H9 (cell line): ENCODE measurements at regions not wholly inside any gene's neighbourhood (a gene's known extent, or its start where the extent isn't known, plus 50 kb on each side); places are given as distances from the start of the nearest gene placed in this dataset.
A peak's percentile ranks its signal among the peaks of the same experiment; 100 is the strongest.

Source experiments
- DNase-seq: peaks from one replicate; pipeline ENCODE4 v3.0.0-alpha.2; 2017
- H2AFZ ChIP-seq: one replicate; pipeline ENCODE4 v1.6.1; 2013; ENCODE audit warnings: mild to moderate bottlenecking, low read length, control low read depth, moderate library complexity
- H2AK5ac ChIP-seq: 2 replicates; pipeline ENCODE4 v1.6.1; 2013; ENCODE audit warnings: low read length, control low read depth, mixed read lengths; ENCODE audit not compliant: insufficient read length
- H2BK120ac ChIP-seq: one replicate; pipeline ENCODE4 v1.6.1; 2013; ENCODE audit warnings: low read depth, mild to moderate bottlenecking, low read length, control low read depth, inconsistent platforms; ENCODE audit not compliant: poor library complexity, severe bottlenecking
- H2BK12ac ChIP-seq: 2 replicates; pipeline ENCODE4 v1.6.1; 2013; ENCODE audit warnings: low read length, control low read depth, mixed read lengths, low read depth; ENCODE audit not compliant: insufficient read length
- H2BK15ac ChIP-seq: 2 replicates; pipeline ENCODE4 v1.6.1; 2013; ENCODE audit warnings: low read depth, low read length, control low read depth
- H2BK20ac ChIP-seq: one replicate; pipeline ENCODE4 v1.6.1; 2013; ENCODE audit warnings: low read depth, mild to moderate bottlenecking, low read length, control low read depth, inconsistent platforms; ENCODE audit not compliant: poor library complexity, severe bottlenecking
- H2BK5ac ChIP-seq: 2 replicates; pipeline ENCODE4 v1.6.1; 2013; ENCODE audit warnings: low read length, control low read depth, mixed read lengths; ENCODE audit not compliant: insufficient read length
- H3K14ac ChIP-seq: 2 replicates; pipeline ENCODE4 v1.6.1; 2013; ENCODE audit warnings: low read length, control low read depth; ENCODE audit not compliant: insufficient read depth
- H3K18ac ChIP-seq: 2 replicates; pipeline ENCODE4 v1.6.1; 2013; ENCODE audit warnings: low read depth, mild to moderate bottlenecking, mixed read lengths, low read length, control low read depth; ENCODE audit not compliant: insufficient read length
- H3K23ac ChIP-seq: 2 replicates; pipeline ENCODE4 v1.6.1; 2013; ENCODE audit warnings: low read length, control low read depth, mixed read lengths, low read depth; ENCODE audit not compliant: insufficient read length
- H3K23me2 ChIP-seq: 2 replicates; pipeline ENCODE4 v1.6.1; 2013; ENCODE audit warnings: low read depth, mild to moderate bottlenecking, mixed read lengths, low read length, control low read depth; ENCODE audit not compliant: insufficient read length, poor library complexity, severe bottlenecking
- H3K27ac ChIP-seq: 2 replicates; pipeline ENCODE4 v1.5.1; 2013; ENCODE audit warnings: low read length, control low read depth, mixed read lengths, low read depth; ENCODE audit not compliant: insufficient read length
- H3K27me3 ChIP-seq: 2 replicates; pipeline ENCODE4 v1.6.1; 2013; ENCODE audit warnings: low read length, control low read depth, inconsistent platforms; ENCODE audit not compliant: insufficient read depth
- H3K4ac ChIP-seq: 2 replicates; pipeline ENCODE4 v1.6.1; 2013; ENCODE audit warnings: low read depth, mild to moderate bottlenecking, control low read depth, inconsistent platforms, low read length, moderate library complexity
- H3K4me1 ChIP-seq: 2 replicates; pipeline ENCODE4 v1.6.1; 2013; ENCODE audit warnings: low read length, control low read depth, inconsistent platforms; ENCODE audit not compliant: insufficient read depth
- H3K4me2 ChIP-seq: 2 replicates; pipeline ENCODE4 v1.6.1; 2013; ENCODE audit warnings: low read length, control low read depth, mixed read lengths; ENCODE audit not compliant: insufficient read length, insufficient read depth
- H3K56ac ChIP-seq: 2 replicates; pipeline ENCODE4 v1.6.1; 2013; ENCODE audit warnings: low read depth, mild to moderate bottlenecking, mixed read lengths, low read length, control low read depth; ENCODE audit not compliant: insufficient read length
- H3K79me1 ChIP-seq: 2 replicates; pipeline ENCODE4 v1.6.1; 2013; ENCODE audit warnings: low read depth, mild to moderate bottlenecking, moderate library complexity, low read length, control low read depth, inconsistent platforms; ENCODE audit not compliant: insufficient read depth, poor library complexity, severe bottlenecking
- H3K79me2 ChIP-seq: 2 replicates; pipeline ENCODE4 v1.6.1; 2013; ENCODE audit warnings: low read length, control low read depth, inconsistent platforms; ENCODE audit not compliant: insufficient read depth
- H3K9ac ChIP-seq: 2 replicates; pipeline ENCODE4 v1.6.1; 2013; ENCODE audit warnings: low read length, control low read depth, mixed read lengths; ENCODE audit not compliant: insufficient read length; ENCODE audit errors: extremely low read depth
- H3K9me3 ChIP-seq: one replicate; pipeline ENCODE4 v1.6.1; 2013; ENCODE audit warnings: low read depth, low read length, inconsistent platforms; ENCODE audit not compliant: control insufficient read depth
- H3T11ph ChIP-seq: one replicate; pipeline ENCODE4 v1.6.1; 2013; ENCODE audit warnings: mild to moderate bottlenecking, low read length, control low read depth, inconsistent platforms
- H4K20me1 ChIP-seq: one replicate; pipeline ENCODE4 v1.6.1; 2013; ENCODE audit not compliant: control insufficient read depth, insufficient read length, insufficient read depth
- H4K5ac ChIP-seq: 2 replicates; pipeline ENCODE4 v1.6.1; 2013; ENCODE audit warnings: low read depth, mild to moderate bottlenecking, mixed read lengths, low read length, control low read depth; ENCODE audit not compliant: insufficient read length
- H4K8ac ChIP-seq: replicated peaks from 2 replicates; pipeline ENCODE4 v1.6.1; 2013; ENCODE audit warnings: low read length, control low read depth, mixed read lengths, low read depth; ENCODE audit not compliant: insufficient read length
- H4K91ac ChIP-seq: 2 replicates; pipeline ENCODE4 v1.6.1; 2013; ENCODE audit warnings: low read depth, mild to moderate bottlenecking, moderate library complexity, mixed read lengths, low read length, control low read depth; ENCODE audit not compliant: insufficient read length
- H3K27ac Mint-ChIP-seq, 3 experiments: 2 replicates in 2 of 3; 3 replicates in 1 of 3; pipeline ENCODE4 v1.8.0; 2020 to 2021; ENCODE audit warnings: mixed read lengths in 3 of 3, mild to moderate bottlenecking in 1 of 3, moderate library complexity in 1 of 3
- H3K27me3 Mint-ChIP-seq: 2 replicates; pipeline ENCODE4 v1.8.0; 2021; ENCODE audit warnings: low read depth, mild to moderate bottlenecking, moderate library complexity, mixed read lengths
- H3K36me3 Mint-ChIP-seq, 3 experiments: 2 replicates in 2 of 3; 3 replicates in 1 of 3; pipeline ENCODE4 v1.8.0; 2020 to 2021; ENCODE audit warnings: low read depth in 3 of 3, mixed read lengths in 3 of 3; ENCODE audit not compliant: insufficient read depth in 1 of 3
- H3K4me1 Mint-ChIP-seq, 2 experiments: 2 replicates each; pipeline ENCODE4 v1.8.0; 2020; ENCODE audit warnings: mixed read lengths in 2 of 2
- H3K4me3 Mint-ChIP-seq, 2 experiments: 2 replicates in 1 of 2; 3 replicates in 1 of 2; pipeline ENCODE4 v1.8.0; 2020 to 2021; ENCODE audit warnings: mild to moderate bottlenecking in 2 of 2, mixed read lengths in 2 of 2, moderate library complexity in 1 of 2
- H3K9me3 Mint-ChIP-seq, 2 experiments: 2 replicates in 1 of 2; 3 replicates in 1 of 2; pipeline ENCODE4 v1.8.0; 2020; ENCODE audit warnings: mild to moderate bottlenecking in 2 of 2, mixed read lengths in 2 of 2, moderate library complexity in 1 of 2
- WGBS: extraction: QIAGEN DNeasy Blood & Tissue Kit; methylation state at CpG from one replicate; pipeline ENCODE4 v1.1.7; 2013; ENCODE audit warnings: missing lambda C conversion rate, low lambda C conversion rate, mixed read lengths; ENCODE audit not compliant: insufficient read length; ENCODE audit errors: extremely low coverage; 5-methylcytosine and 5-hydroxymethylcytosine counted together
- TF ChIP-seq, protein P1 (sequence below): fragments of 200-600 bp; sonication (generic); conservative IDR thresholded peaks from 3 replicates; pipeline ENCODE4 v1.8.0; 2021; ENCODE audit warnings: antibody characterized with exemption, mild to moderate bottlenecking

DNA sequence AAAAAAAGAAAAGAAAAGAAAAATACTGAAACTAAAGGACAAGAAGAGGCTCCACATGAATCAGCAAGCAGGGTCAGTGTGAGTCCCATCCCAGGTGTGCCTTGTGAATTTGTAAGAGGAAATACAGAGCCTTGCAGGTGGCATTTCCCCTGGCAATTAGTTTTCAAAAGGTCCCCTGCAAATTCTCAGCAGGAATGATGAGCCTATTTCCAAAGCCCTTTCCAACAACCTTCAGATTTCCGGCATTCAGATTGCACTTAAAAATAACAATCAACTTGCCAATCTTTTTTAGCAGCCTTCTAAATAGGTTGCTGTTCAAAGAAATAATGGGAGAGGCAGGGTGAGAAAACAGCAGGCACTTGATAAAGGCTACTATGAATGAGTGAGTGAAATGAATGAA lies 66.4 kb upstream of the OR13H1 start:
- no peak overlapping the region for H3K4ac ChIP-seq
- H2BK5ac ChIP-seq = no peak overlapping the region
- Mint-ChIP-seq H3K27me3 (peaks cover 5% of the 10 kb centered on the region), H3K27ac (peak overlapping the region; percentile 93 to 97 (median 97)), H3K4me3 (peak overlapping the region in 1 of 2 experiments; percentile 26; a peak in 1 of 5 replicates), H3K9me3 (peaks cover 45 to 58% of the 10 kb centered on the region in 2 experiments), H3K4me1 (peaks cover 30 to 33% of the 10 kb centered on the region in 2 experiments), H3K36me3 (peaks cover 55 to 69% (median 69%) of the 10 kb centered on the region in 3 experiments)
- H4K5ac ChIP-seq = no peak overlapping the region
- TF ChIP-seq, protein P1, sequence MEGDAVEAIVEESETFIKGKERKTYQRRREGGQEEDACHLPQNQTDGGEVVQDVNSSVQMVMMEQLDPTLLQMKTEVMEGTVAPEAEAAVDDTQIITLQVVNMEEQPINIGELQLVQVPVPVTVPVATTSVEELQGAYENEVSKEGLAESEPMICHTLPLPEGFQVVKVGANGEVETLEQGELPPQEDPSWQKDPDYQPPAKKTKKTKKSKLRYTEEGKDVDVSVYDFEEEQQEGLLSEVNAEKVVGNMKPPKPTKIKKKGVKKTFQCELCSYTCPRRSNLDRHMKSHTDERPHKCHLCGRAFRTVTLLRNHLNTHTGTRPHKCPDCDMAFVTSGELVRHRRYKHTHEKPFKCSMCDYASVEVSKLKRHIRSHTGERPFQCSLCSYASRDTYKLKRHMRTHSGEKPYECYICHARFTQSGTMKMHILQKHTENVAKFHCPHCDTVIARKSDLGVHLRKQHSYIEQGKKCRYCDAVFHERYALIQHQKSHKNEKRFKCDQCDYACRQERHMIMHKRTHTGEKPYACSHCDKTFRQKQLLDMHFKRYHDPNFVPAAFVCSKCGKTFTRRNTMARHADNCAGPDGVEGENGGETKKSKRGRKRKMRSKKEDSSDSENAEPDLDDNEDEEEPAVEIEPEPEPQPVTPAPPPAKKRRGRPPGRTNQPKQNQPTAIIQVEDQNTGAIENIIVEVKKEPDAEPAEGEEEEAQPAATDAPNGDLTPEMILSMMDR = no peak
- H3K18ac ChIP-seq = no peak overlapping the region
- H3T11ph ChIP-seq = no peak overlapping the region
- no peak overlapping the region for H2BK15ac ChIP-seq
- peaks cover 24% of the 10 kb centered on the region for H3K9me3 ChIP-seq
- no peaks in the 10 kb centered on the region for H3K27me3 ChIP-seq
- peaks cover 3% of the 10 kb centered on the region for H3K79me1 ChIP-seq
- no peak overlapping the region for H2BK12ac ChIP-seq
- H3K14ac ChIP-seq = no peak overlapping the region
- H3K56ac ChIP-seq = no peak overlapping the region
- H3K27ac ChIP-seq = peak overlapping the region; percentile 95
- H3K4me2 ChIP-seq = peak overlapping the region; percentile 6
- no peaks in the 10 kb centered on the region for H3K23me2 ChIP-seq
- no peak overlapping the region for H2BK120ac ChIP-seq
- no peak overlapping the region for H2AFZ ChIP-seq
- no peak overlapping the region for H2AK5ac ChIP-seq
- no peak overlapping the region for H4K8ac ChIP-seq
- no peak overlapping the region for H3K23ac ChIP-seq
- H2BK20ac ChIP-seq = no peak overlapping the region
- DNase-seq = peak; percentile 55
- no peak overlapping the region for H4K91ac ChIP-seq
- H4K20me1 ChIP-seq = no peaks in the 10 kb centered on the region
- whole genome bisulfite sequencing = no CpG with 5 or more reads among the region's 1 CpG
- H3K79me2 ChIP-seq = no peaks in the 10 kb centered on the region
- peaks cover 8% of the 10 kb centered on the region; the same call in 1 of the 2 replicates for H3K4me1 ChIP-seq
- H3K9ac ChIP-seq = no peak overlapping the region
